ENCODE measurements at regions not wholly inside any gene's neighbourhood (a gene's known extent, or its start where the extent isn't known, plus 50 kb on each side); places are given as distances from the start of the nearest gene placed in this dataset.

- no peak for ATAC-seq (ENCODE audit: low read depth)
- Histone ChIP-seq H3K9me3 (ENCODE audit: control insufficient read depth, insufficient read depth, low read length) (no peaks in the 10 kb centered on the region), H3K36me3 (ENCODE audit: control insufficient read depth, insufficient read depth, low read length) (no peaks in the 10 kb centered on the region), H3K4ac (ENCODE audit: low read depth, low read length) (no peak overlapping the region), H2AK5ac (ENCODE audit: low read depth, low read length) (no peak overlapping the region), H4K91ac (ENCODE audit: insufficient read depth, low read depth, low read length) (no peak overlapping the region), H2BK120ac (ENCODE audit: low read depth, low read length) (no peak overlapping the region), H4K5ac (ENCODE audit: low read depth, low read length) (no peak overlapping the region), H2BK5ac (ENCODE audit: low read depth, low read length, poor library complexity, severe bottlenecking) (no peak overlapping the region), H3K9ac (ENCODE audit: low read depth, low read length) (no peak overlapping the region), H3K79me1 (ENCODE audit: low read depth in 1 of 2, low read length in 2 of 2) (no peaks in the 10 kb centered on the region), H3K14ac (replicated peaks; ENCODE audit: low read depth, low read length) (no peak overlapping the region), H3K9me1 (ENCODE audit: insufficient read depth, low read length) (no peaks in the 10 kb centered on the region), H3K4me1 (ENCODE audit: control insufficient read depth, insufficient read depth, low read length) (peaks cover 1% of the 10 kb centered on the region; the same call in 1 of the 2 replicates), H2AK9ac (replicated peaks; ENCODE audit: low read depth, low read length, poor library complexity) (no peak overlapping the region), H4K20me1 (ENCODE audit: insufficient read depth, low read length) (no peaks in the 10 kb centered on the region), H3K27ac (ENCODE audit: insufficient read depth, low read length) (no peak overlapping the region), H2BK20ac (ENCODE audit: low read depth, low read length) (no peak overlapping the region), H3K23ac (ENCODE audit: low read depth, low read length) (no peak overlapping the region), H3K27me3 (ENCODE audit: control insufficient read depth, insufficient read depth, low read length) (no peaks in the 10 kb centered on the region), H3K4me2 (ENCODE audit: low read depth, low read length) (no peak overlapping the region), H2AFZ (replicated peaks; ENCODE audit: low read length, poor library complexity) (no peak overlapping the region), H3K4me3 (ENCODE audit: insufficient read depth, low read depth, low read length) (no peak overlapping the region), H2BK15ac (ENCODE audit: low read depth, low read length) (no peak overlapping the region), H3K18ac (ENCODE audit: low read depth, low read length) (no peak overlapping the region), H3K56ac (ENCODE audit: extremely low read depth, insufficient read depth, low read length) (no peak overlapping the region), H4K8ac (ENCODE audit: low read depth in 2 of 2, low read length in 2 of 2) (no peak overlapping the region)
- TF ChIP-seq RFX5 (IDR thresholded peaks at IDR 0.05; ENCODE audit: low read depth, low read length) = no peak
- TF ChIP-seq SMC3 (IDR thresholded peaks at IDR 0.05; ENCODE audit: low read depth, low read length) = no peak
- no peak for TF ChIP-seq MAFK (IDR thresholded peaks at IDR 0.05; ENCODE audit: low read depth, low read length)
- TF ChIP-seq RAD21 (IDR thresholded peaks at IDR 0.05; ENCODE audit: low read length) = no peak
- no peak for TF ChIP-seq USF2 (IDR thresholded peaks at IDR 0.05; ENCODE audit: low read depth, low read length)
- no peak for TF ChIP-seq CEBPB (IDR thresholded peaks at IDR 0.05; ENCODE audit: low read depth, low read length)
- TF ChIP-seq MAZ (IDR thresholded peaks at IDR 0.05; ENCODE audit: borderline replicate concordance, low read depth, low read length) = no peak
- TF ChIP-seq MXI1 (IDR thresholded peaks at IDR 0.05; ENCODE audit: borderline replicate concordance, low read depth, low read length) = no peak
- no peak for TF ChIP-seq ELK1 (IDR thresholded peaks at IDR 0.05; ENCODE audit: borderline replicate concordance, low read depth, low read length)
- no peak for TF ChIP-seq CTCF (conservative IDR thresholded peaks at IDR 0.05; ENCODE audit: low read depth, low read length)
- TF ChIP-seq POLR2A (IDR thresholded peaks at IDR 0.05; ENCODE audit: low read depth, low read length) = no peak
- no peak for TF ChIP-seq RCOR1 (IDR thresholded peaks at IDR 0.05; ENCODE audit: insufficient replicate concordance, low read length)
- no peak for TF ChIP-seq BHLHE40 (IDR thresholded peaks at IDR 0.05; ENCODE audit: low read depth, low read length)
- no peak for TF ChIP-seq NFE2L2 (IDR thresholded peaks at IDR 0.05; ENCODE audit: low read depth, low read length)
- no peak for TF ChIP-seq CHD1 (IDR thresholded peaks at IDR 0.05; ENCODE audit: low read depth, low read length)
- TF ChIP-seq FOS (IDR thresholded peaks at IDR 0.05; ENCODE audit: low read depth, low read length) = no peak
- dilution Hi-C loops (cut with HindIII; ENCODE audit: low sequenced_read_pairs, unreplicated experiment) = no loop called here
- intact Hi-C loops (cut with micrococcal nuclease) = no loop called here
- no TSS peak for BruUV-seq (replicated peaks)
- 86% methylated on average over 1 of the region's 2 CpGs; no CpG with 5 or more reads in 1 of the 2 experiments for WGBS, 2 experiments (ENCODE audit: extremely low coverage in 2 of 2, insufficient read length in 1 of 2)
- ChIA-PET POLR2A (ENCODE audit: unreplicated experiment) (no interaction called here), CTCF (no interaction called here)
- DNase-seq = no peak
- in situ Hi-C loops (cut with MboI; ENCODE audit: low sequenced_read_pairs) = no loop called here
Observed at GRCh38 chr12:76190299-76190698, 105.8 kb upstream of the NAP1L1 start.
